ENCODE measurements at regions not wholly inside any gene's neighbourhood (a gene's known extent, or its start where the extent isn't known, plus 50 kb on each side); places are given as distances from the start of the nearest gene placed in this dataset.

DNA sequence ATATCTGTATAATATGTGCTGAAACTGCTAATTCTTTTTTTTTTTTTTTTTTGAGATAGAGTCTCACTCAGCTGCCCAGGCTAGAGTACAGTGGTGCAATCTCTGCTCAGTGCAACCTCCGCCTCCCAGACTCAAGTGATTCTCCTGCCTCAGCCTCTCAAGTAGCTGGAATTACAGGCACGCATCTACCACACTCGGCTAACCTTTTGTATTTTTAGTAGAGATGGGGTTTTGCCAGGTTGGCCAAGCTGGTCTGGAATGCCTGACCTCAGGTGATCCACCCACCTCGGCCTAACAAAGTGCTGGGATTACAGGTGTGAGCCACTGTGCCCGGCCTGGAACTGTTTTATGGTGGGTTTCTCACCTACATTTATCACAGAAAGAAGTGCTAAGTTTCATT, 307.8 kb upstream of the STT3B start:
- H3K27ac ChIP-seq, result no peak overlapping the region
- TF ChIP-seq POLR2A (IDR thresholded peaks at IDR 0.05) (no peak), EP300 (IDR thresholded peaks at IDR 0.05) (no peak)
- TF ChIP-seq, protein P1, sequence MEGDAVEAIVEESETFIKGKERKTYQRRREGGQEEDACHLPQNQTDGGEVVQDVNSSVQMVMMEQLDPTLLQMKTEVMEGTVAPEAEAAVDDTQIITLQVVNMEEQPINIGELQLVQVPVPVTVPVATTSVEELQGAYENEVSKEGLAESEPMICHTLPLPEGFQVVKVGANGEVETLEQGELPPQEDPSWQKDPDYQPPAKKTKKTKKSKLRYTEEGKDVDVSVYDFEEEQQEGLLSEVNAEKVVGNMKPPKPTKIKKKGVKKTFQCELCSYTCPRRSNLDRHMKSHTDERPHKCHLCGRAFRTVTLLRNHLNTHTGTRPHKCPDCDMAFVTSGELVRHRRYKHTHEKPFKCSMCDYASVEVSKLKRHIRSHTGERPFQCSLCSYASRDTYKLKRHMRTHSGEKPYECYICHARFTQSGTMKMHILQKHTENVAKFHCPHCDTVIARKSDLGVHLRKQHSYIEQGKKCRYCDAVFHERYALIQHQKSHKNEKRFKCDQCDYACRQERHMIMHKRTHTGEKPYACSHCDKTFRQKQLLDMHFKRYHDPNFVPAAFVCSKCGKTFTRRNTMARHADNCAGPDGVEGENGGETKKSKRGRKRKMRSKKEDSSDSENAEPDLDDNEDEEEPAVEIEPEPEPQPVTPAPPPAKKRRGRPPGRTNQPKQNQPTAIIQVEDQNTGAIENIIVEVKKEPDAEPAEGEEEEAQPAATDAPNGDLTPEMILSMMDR (IDR thresholded peaks at IDR 0.05), result no peak
- 94 to 98% methylated on average over 5 of the region's 5 CpGs for WGBS, 2 donors
- H3K4me3 ChIP-seq, result no peak overlapping the region
- H3K27me3 ChIP-seq, result no peaks in the 10 kb centered on the region
- no peaks in the 10 kb centered on the region for H3K9me3 ChIP-seq
- H3K36me3 ChIP-seq, result no peaks in the 10 kb centered on the region
- DNase-seq (ENCODE audit: low spot score in 2 of 2), result no peak
- H3K4me1 ChIP-seq, result peaks cover 0 to 5% (median 0%) of the 10 kb centered on the region in 4 donors

- H3K36me3 ChIP-seq, result no peaks in the 10 kb centered on the region
- WGBS, 2 donors, result 62 to 73% methylated on average over 3 of the region's 3 CpGs
Measured at GRCh38 chr3:31225923-31226322, 306.8 kb upstream of the STT3B start.

DNA sequence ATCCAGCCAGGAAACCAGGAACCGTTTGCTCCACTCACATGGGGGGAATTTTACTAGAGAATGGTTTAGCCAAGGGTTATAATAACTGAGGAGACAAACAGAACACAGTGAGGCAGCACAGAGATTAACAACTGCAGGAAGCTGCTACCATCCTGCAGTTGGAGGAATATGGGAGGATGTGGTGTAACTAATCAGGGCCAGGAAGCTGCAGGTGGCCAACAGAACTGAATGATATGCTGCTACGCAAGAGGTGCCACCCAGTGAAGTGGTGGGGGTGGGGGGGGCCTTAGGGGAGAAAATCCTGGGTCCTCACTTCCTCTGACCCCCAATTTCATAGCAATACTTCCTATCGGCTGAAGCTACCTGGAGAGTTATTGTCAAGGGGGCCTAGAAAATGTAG, 306.4 kb upstream of the STT3B start:
- no peaks in the 10 kb centered on the region for H3K36me3 ChIP-seq
- H3K9me3 ChIP-seq, result no peaks in the 10 kb centered on the region
- DNase-seq (ENCODE audit: low spot score in 2 of 2), result no peak
- H3K27ac ChIP-seq, result no peak overlapping the region
- WGBS, 2 donors, result 58 to 64% methylated on average over 3 of the region's 3 CpGs
- no peaks in the 10 kb centered on the region for H3K27me3 ChIP-seq
- H3K4me1 ChIP-seq, result peaks cover 0 to 18% (median 2%) of the 10 kb centered on the region in 4 donors
- TF ChIP-seq POLR2A (IDR thresholded peaks at IDR 0.05) (no peak), EP300 (IDR thresholded peaks at IDR 0.05) (no peak)
- TF ChIP-seq, protein P1 (IDR thresholded peaks at IDR 0.05), result no peak
- no peak overlapping the region for H3K4me3 ChIP-seq

More at GRCh38 chr3:31225923-31226322, 306.8 kb upstream of the STT3B start:
- DNase-seq (ENCODE audit: low spot score in 2 of 2), result no peak
- H3K27ac ChIP-seq, result no peak overlapping the region
- no peaks in the 10 kb centered on the region for H3K9me3 ChIP-seq
- no peak overlapping the region for H3K4me3 ChIP-seq
- H3K4me1 ChIP-seq, result peaks cover 0 to 15% (median 2%) of the 10 kb centered on the region in 4 donors
- H3K27me3 ChIP-seq, result no peaks in the 10 kb centered on the region
- TF ChIP-seq EP300 (IDR thresholded peaks at IDR 0.05), result no peak

DNA sequence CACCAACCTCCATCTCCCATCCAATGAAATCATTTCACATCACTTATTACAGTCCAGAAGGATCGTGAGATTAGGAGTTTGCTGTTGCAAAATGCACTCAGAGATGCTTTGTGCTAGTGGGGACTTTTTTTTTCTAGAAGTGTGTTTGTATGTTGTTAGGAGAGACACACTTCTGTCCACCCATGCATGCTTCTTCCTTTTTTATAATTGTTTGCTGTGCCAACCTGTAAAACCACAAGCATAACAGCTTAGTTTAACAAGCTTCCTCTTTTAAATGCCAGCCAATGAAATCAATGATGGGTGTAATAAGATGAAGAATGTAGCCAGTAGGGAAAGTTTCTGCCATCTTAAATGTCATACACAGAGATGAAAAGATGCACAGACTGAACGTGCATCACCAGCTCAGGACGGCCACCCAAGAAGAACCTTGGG, 305.6 kb upstream of the STT3B start:
- Histone ChIP-seq H3K27ac (no peak overlapping the region), H3K36me3 (no peaks in the 10 kb centered on the region), H3K9me3 (no peaks in the 10 kb centered on the region), H3K27me3 (no peaks in the 10 kb centered on the region), H3K4me1 (peaks cover 0 to 26% (median 2%) of the 10 kb centered on the region in 4 donors), H3K4me3 (no peak overlapping the region)
- whole genome bisulfite sequencing, 2 donors, result 47 to 58% methylated on average over 3 of the region's 3 CpGs
- no peak for DNase-seq (ENCODE audit: low spot score in 2 of 2)
- TF ChIP-seq POLR2A (IDR thresholded peaks at IDR 0.05), result no peak
- no peak for TF ChIP-seq EP300 (IDR thresholded peaks at IDR 0.05)
- TF ChIP-seq, protein P1 (IDR thresholded peaks at IDR 0.05), result no peak

GRCh38 chr3:31230425-31231223, 302.1 kb upstream of the STT3B start:
- WGBS, 2 donors, result 62 to 66% methylated on average over 3 of the region's 3 CpGs
- peak in 1 of 2 donors; percentile 12 for TF ChIP-seq EP300 (IDR thresholded peaks at IDR 0.05)
- TF ChIP-seq POLR2A (IDR thresholded peaks at IDR 0.05), result no peak
- TF ChIP-seq, protein P1 (IDR thresholded peaks at IDR 0.05), result no peak

More at GRCh38 chr3:31230425-31231223, 302.1 kb upstream of the STT3B start:
- Histone ChIP-seq H3K27me3 (no peaks in the 10 kb centered on the region), H3K9me3 (no peaks in the 10 kb centered on the region), H3K4me1 (peaks cover 0 to 28% (median 2%) of the 10 kb centered on the region in 4 donors), H3K36me3 (no peaks in the 10 kb centered on the region), H3K27ac (peak overlapping the region in 3 of 4 donors; percentile 19 to 52 (median 45)), H3K4me3 (no peak overlapping the region)
- DNase-seq (ENCODE audit: low spot score in 2 of 2), result peak in 1 of 2 donors; percentile 16
